Suprapubic skin (tissue), 3 donors: ENCODE measurements at regions not wholly inside any gene's neighbourhood (a gene's known extent, or its start where the extent isn't known, plus 50 kb on each side); places are given as distances from the start of the nearest gene placed in this dataset.

ENCODE experiments used
- CTCF ChIP-seq, 2 donors: fragments of 200-600 bp in 1 of 2; fragments of 450-650 bp in 1 of 2; sonication (generic) in 1 of 2; IDR thresholded peaks; one replicate each; pipeline ENCODE4 v1.5.1; 2016 to 2019; ENCODE audit warnings: antibody characterized with exemption in 2 of 2, mild to moderate bottlenecking in 1 of 2, moderate library complexity in 1 of 2
- POLR2AphosphoS5 ChIP-seq, 3 donors: sonication (generic); formaldehyde crosslinking; IDR thresholded peaks; one replicate each; pipeline ENCODE4 v1.6.1; 2017; ENCODE audit warnings: antibody characterized with exemption in 3 of 3

DNA sequence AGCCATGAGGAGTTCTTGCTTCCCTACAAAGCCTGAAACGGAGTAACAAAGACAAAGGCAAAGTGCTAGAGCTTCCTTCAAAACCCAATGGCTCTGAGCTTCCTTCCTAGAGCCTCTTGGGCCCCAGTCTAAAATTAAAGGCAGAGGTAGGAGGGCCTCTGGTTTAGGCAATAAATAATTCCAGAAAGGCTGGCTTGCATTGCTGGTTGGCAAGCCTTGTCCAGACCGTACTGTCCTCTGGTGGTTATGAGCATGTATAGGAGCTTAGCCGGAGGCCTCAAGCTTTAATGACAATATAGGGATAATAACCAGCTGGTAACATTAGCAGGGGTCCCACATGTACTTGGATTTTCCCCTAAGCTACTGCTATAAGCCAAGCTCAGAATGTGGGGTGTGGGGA is 237.3 kb downstream of the AR start:
- TF ChIP-seq POLR2AphosphoS5 (IDR thresholded peaks at IDR 0.05), result no peak
- TF ChIP-seq CTCF (IDR thresholded peaks at IDR 0.05), result peak in 1 of 2 donors; percentile 8
